ENCODE measurements at regions not wholly inside any gene's neighbourhood (a gene's known extent, or its start where the extent isn't known, plus 50 kb on each side); places are given as distances from the start of the nearest gene placed in this dataset.

DNA sequence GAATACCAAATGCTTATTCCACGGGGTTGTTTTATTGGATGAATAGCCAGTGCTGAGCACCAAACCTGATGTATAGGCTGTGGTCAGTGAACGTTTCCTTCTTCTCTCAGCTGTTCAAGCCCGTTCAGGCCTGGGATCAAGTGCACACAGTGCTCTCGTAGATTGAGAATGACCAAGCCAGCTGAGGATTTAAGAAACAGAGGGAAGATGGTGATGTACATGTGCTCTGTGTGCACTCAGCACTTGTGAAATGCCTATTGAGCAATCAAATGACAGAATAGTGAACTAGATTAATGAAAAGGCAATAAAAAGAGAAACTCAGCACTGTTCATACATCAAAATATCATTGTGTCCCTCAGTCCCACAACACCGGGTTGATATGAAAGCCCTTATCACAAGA is 302.5 kb downstream of the BMPER start:
- Histone ChIP-seq H3K4me3 (ENCODE audit: insufficient read depth, low read length) (no peak overlapping the region), H3K79me2 (ENCODE audit: insufficient read depth, low read length) (no peaks in the 10 kb centered on the region), H3K36me3 (ENCODE audit: insufficient read depth, low read length) (no peaks in the 10 kb centered on the region), H4K20me1 (ENCODE audit: insufficient read depth, low read length) (no peaks in the 10 kb centered on the region), H3K4me1 (ENCODE audit: insufficient read depth, low read length) (no peaks in the 10 kb centered on the region), H3K9me3 (ENCODE audit: low read depth, low read length) (no peaks in the 10 kb centered on the region), H3K27me3 (ENCODE audit: insufficient read depth, low read length) (peaks cover 7% of the 10 kb centered on the region), H2AFZ (ENCODE audit: low read length) (no peak overlapping the region), H3K4me2 (ENCODE audit: insufficient read depth, low read length) (no peak overlapping the region), H3K27ac (ENCODE audit: low read depth, low read length) (no peak overlapping the region)
- no peak for DNase-seq (ENCODE audit: insufficient read length, low spot score, missing footprints)
- TF ChIP-seq, protein P1, sequence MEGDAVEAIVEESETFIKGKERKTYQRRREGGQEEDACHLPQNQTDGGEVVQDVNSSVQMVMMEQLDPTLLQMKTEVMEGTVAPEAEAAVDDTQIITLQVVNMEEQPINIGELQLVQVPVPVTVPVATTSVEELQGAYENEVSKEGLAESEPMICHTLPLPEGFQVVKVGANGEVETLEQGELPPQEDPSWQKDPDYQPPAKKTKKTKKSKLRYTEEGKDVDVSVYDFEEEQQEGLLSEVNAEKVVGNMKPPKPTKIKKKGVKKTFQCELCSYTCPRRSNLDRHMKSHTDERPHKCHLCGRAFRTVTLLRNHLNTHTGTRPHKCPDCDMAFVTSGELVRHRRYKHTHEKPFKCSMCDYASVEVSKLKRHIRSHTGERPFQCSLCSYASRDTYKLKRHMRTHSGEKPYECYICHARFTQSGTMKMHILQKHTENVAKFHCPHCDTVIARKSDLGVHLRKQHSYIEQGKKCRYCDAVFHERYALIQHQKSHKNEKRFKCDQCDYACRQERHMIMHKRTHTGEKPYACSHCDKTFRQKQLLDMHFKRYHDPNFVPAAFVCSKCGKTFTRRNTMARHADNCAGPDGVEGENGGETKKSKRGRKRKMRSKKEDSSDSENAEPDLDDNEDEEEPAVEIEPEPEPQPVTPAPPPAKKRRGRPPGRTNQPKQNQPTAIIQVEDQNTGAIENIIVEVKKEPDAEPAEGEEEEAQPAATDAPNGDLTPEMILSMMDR (IDR thresholded peaks at IDR 0.05; ENCODE audit: extremely low read depth, low read depth, low read length) = no peak

DNA sequence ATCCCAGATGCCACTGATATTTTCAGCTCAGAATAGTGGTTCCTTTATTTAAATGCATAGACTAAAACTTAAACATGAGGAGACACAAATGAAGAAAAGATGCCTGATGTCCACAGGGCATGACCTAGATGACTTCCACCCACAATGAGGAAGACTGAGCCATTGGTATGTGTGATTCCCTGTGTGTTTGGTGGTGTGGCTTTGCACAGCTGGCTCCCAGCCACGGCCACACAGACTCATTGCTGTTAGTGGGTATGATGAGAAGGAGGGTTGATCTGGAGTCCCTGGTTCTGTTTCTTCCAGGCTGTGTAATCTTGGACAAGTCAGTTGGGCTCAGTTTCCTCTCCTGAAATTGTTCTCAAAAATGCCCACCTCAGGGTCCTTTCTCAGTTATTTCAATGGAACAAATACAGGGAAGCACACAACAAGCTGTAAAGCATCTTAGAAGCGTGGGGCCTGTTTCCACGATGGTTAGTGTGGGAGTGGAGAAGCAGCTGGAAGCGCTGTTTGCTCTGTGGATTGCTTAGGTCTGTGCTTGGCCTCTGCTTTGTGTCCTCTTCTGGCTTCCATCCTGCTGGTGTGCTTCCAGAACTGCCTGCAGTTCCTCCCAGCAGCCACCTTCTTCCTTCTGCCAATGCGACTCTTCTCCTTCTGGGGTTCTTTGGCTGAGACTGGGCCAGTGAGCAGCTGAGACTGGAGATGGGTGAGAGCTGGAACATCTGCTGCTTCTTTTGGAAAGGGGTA is 303.7 kb downstream of the BMPER start:
- Histone ChIP-seq H3K9me3 (ENCODE audit: low read depth, low read length) (no peaks in the 10 kb centered on the region), H3K36me3 (ENCODE audit: insufficient read depth, low read length) (no peaks in the 10 kb centered on the region), H3K4me1 (ENCODE audit: insufficient read depth, low read length) (no peaks in the 10 kb centered on the region), H3K27me3 (ENCODE audit: insufficient read depth, low read length) (peaks cover 7% of the 10 kb centered on the region), H3K79me2 (ENCODE audit: insufficient read depth, low read length) (no peaks in the 10 kb centered on the region), H3K4me3 (ENCODE audit: insufficient read depth, low read length) (no peak overlapping the region), H3K4me2 (ENCODE audit: insufficient read depth, low read length) (no peak overlapping the region), H3K27ac (ENCODE audit: low read depth, low read length) (no peak overlapping the region), H4K20me1 (ENCODE audit: insufficient read depth, low read length) (no peaks in the 10 kb centered on the region), H2AFZ (ENCODE audit: low read length) (no peak overlapping the region)
- TF ChIP-seq, protein P1 (IDR thresholded peaks at IDR 0.05; ENCODE audit: extremely low read depth, low read depth, low read length) = no peak
- no peak for DNase-seq (ENCODE audit: insufficient read length, low spot score, missing footprints)

GRCh38 chr7:34211018-34211417 is 305.7 kb downstream of the BMPER start:
- no peaks in the 10 kb centered on the region for H3K4me1 ChIP-seq (ENCODE audit: insufficient read depth, low read length)
- no peak overlapping the region for H2AFZ ChIP-seq (ENCODE audit: low read length)
- H3K27ac ChIP-seq (ENCODE audit: low read depth, low read length) = no peak overlapping the region
- H3K36me3 ChIP-seq (ENCODE audit: insufficient read depth, low read length) = no peaks in the 10 kb centered on the region
- H3K79me2 ChIP-seq (ENCODE audit: insufficient read depth, low read length) = no peaks in the 10 kb centered on the region
- no peak for DNase-seq (ENCODE audit: insufficient read length, low spot score, missing footprints)
- H4K20me1 ChIP-seq (ENCODE audit: insufficient read depth, low read length) = no peaks in the 10 kb centered on the region
- TF ChIP-seq, protein P1 (IDR thresholded peaks at IDR 0.05; ENCODE audit: extremely low read depth, low read depth, low read length) = no peak
- no peak overlapping the region for H3K4me3 ChIP-seq (ENCODE audit: insufficient read depth, low read length)
- peaks cover 7% of the 10 kb centered on the region for H3K27me3 ChIP-seq (ENCODE audit: insufficient read depth, low read length)
- no peak overlapping the region for H3K4me2 ChIP-seq (ENCODE audit: insufficient read depth, low read length)
- H3K9me3 ChIP-seq (ENCODE audit: low read depth, low read length) = no peaks in the 10 kb centered on the region

DNA sequence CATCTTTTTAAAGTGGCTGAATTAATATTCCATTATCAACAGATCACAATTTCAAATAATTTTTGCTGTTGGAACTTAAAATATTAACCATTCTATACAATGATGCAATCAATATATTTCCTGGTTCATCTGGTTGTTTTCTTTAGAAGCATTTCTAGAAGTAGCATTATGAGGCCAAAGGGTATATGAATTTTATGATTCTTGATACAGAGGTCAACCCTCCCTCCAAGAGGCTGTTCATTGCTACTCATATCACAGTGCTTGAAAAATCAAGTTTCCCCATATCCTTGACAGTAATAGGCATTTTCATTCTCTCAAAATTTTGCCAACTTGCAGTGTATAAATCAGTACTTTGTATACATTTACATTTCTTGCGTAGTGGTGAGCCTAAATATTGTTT is 312.6 kb downstream of the BMPER start:
- Histone ChIP-seq H3K4me1 (ENCODE audit: insufficient read depth, low read length) (no peaks in the 10 kb centered on the region), H2AFZ (ENCODE audit: low read length) (no peak overlapping the region), H3K79me2 (ENCODE audit: insufficient read depth, low read length) (no peaks in the 10 kb centered on the region), H4K20me1 (ENCODE audit: insufficient read depth, low read length) (no peaks in the 10 kb centered on the region), H3K27me3 (ENCODE audit: insufficient read depth, low read length) (peaks cover 2% of the 10 kb centered on the region), H3K4me3 (ENCODE audit: insufficient read depth, low read length) (no peak overlapping the region), H3K4me2 (ENCODE audit: insufficient read depth, low read length) (no peak overlapping the region), H3K27ac (ENCODE audit: low read depth, low read length) (no peak overlapping the region), H3K36me3 (ENCODE audit: insufficient read depth, low read length) (no peaks in the 10 kb centered on the region), H3K9me3 (ENCODE audit: low read depth, low read length) (no peaks in the 10 kb centered on the region)
- DNase-seq (ENCODE audit: insufficient read length, low spot score, missing footprints) = no peak
- TF ChIP-seq, protein P1 (IDR thresholded peaks at IDR 0.05; ENCODE audit: extremely low read depth, low read depth, low read length) = no peak
